ENCODE measurements at regions not wholly inside any gene's neighbourhood (a gene's known extent, or its start where the extent isn't known, plus 50 kb on each side); places are given as distances from the start of the nearest gene placed in this dataset.

- no peak for DNase-seq
Observed at GRCh38 chr16:26189536-26189935, 497.8 kb downstream of the HS3ST4 start.

GRCh38 chr16:26194526-26194925 is 502.8 kb downstream of the HS3ST4 start:
- DNase-seq = no peak

- DNase-seq = no peak
Observed at GRCh38 chr16:26195225-26195624, 503.5 kb downstream of the HS3ST4 start.

GRCh38 chr16:26196310-26196709 is 504.6 kb downstream of the HS3ST4 start:
- no peak for DNase-seq

- no peak for DNase-seq
Observed at GRCh38 chr16:26196802-26197201, 505.0 kb downstream of the HS3ST4 start.

DNA sequence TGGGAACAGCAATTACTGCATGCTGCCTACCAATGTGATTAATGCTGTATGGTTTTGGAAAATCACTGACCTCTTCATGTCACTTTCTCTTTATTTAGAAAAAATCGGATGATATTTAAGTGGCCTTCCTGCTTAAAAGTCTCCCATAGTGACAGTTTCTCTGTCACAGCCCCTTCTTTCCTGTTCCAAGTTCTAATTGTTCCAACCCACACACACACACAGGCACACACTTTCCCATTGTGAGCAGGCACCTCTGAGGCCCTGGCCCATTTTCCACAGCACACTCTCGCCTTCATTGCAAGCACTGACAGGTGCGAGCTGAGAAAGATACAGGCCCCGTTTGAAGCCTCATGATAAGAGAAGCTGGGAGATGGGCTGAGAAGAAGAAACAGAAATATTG is 505.9 kb downstream of the HS3ST4 start:
- DNase-seq = no peak

DNA sequence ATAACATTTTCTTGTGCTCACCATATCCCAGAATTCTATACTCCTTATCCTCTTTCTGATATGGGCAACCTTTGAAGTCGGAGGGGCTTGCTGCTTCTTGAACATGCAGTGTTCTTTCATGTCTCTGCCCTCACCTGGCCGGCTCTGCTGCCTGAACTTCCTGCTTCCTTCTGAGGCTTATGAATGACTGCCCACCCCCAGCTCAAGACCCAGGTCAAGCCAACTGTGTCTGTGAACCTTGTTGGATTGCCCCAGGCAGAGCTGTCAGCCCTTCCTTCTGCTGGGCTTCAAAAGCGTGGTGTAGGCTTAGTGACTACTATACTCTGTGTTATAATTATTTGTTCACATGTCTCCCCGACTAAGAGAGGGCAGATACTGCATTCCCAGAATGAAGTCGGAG is 506.5 kb downstream of the HS3ST4 start:
- DNase-seq = no peak

DNA sequence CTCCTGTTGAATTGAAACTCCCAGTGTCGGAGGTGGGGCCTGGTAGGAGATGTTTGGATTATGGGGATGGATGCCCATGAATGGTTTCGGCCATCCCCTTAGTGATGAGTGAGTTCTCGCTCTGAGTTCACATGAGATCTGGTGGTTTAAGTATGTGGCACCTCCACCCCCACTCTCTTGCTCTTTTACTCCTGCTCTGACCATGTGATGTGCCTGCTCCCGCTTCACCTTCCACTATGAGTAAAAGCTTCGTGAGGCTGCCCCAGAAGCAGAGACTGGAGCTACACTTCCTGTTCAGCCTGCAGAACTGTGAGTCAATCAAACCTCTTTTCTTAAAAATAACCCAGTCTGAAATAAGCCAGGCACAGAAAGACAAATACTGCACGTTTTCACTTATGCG is 512.4 kb downstream of the HS3ST4 start:
- no peak for DNase-seq

DNA sequence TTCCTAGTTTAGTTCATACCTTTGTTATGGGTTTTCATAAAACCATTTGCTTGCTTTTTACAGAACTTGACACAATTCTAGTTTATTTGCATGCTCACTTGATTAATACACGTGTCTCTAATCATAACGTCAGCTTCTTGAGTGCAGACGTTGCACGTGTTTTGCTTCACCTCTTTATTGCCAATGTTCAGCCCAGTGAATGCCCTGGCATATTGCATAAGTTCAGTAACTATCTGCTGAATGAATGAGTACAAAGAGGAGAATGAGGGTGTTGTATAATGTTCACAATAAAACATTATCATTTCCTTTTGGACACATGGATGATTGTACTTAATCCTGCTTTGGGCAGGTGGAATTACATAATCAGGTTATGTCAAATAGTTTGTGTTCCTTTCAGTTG is 519.8 kb downstream of the HS3ST4 start:
- DNase-seq = no peak

DNA sequence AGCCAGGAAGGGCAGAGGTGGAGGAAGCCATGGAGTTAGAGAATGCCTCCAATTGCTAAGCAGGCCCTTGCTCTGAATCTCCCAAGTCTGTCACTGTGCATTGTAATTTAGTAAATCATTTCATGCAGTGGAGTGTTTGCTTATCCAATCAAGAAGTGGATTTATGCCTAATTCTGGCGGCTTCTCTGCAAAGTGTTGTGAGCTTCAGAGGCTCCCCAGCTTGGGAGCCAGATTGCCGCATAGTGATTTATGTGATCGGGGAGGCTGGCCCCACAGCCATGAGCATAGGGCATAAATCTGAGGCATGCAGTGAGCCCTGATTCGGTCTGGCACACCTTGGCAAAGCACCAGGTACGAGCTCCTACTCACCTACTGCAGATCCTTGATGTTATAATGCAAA is 520.8 kb downstream of the HS3ST4 start:
- peak; percentile 18 for DNase-seq

DNA sequence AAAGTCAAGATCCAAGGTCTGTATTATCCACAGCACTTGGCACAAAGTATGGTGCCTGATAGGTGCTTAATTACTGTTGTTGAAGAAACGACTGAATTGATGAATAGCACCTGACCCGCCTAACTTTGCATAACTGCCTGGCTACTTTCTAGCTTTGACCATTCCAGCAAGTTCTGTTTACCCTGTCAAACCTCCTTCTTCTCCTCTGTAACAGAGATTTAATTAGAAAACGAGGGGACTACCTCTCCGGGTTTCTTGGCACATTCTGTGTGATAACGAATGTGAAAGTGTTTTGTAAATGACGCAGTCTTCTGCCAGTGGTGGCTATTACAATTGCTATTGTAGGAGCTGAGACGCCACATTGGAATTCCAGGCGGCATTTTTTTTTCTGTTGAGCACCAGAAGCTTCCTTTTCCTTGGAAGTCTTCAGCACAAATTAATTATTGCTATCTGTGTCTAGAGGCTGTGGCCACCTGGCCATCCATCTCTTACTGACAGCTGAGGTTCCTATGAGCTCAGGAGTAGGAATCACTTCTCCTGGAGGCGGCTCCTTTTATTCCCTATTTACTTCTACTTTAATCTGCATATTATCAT is 522.9 kb downstream of the HS3ST4 start:
- no peak for DNase-seq

GRCh38 chr16:26220894-26221293 is 529.1 kb downstream of the HS3ST4 start:
- DNase-seq = no peak

- no peak for DNase-seq
Observed at GRCh38 chr16:26231647-26232046, 539.9 kb downstream of the HS3ST4 start.

DNA sequence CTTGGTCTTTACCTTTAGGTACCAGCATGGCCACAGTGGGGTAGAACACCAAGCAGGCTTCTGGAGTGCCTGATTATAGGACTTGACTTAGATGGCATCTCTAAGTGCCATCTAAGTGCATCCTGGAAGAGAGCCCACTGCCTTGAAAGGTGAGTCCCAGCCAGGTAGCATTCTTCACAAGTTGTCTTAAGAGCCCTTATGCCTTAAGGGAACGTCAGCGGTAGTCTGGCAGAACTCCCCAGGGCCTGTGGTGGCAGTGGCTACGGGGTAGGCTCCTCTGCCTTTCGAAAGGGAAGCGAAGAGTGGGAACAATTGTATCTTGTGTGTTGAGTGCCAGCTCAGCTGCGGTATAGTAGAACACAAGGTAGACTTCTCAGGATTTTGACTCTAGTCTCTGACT is 549.0 kb downstream of the HS3ST4 start:
- no peak for DNase-seq

GRCh38 chr16:26247063-26247462 is 555.3 kb downstream of the HS3ST4 start:
- no peak for DNase-seq

- DNase-seq = no peak
Observed at GRCh38 chr16:26252598-26252997, 560.8 kb downstream of the HS3ST4 start.

GRCh38 chr16:26261621-26262020 is 569.9 kb downstream of the HS3ST4 start:
- DNase-seq = no peak

- DNase-seq = peak; percentile 51
Observed at GRCh38 chr16:26263406-26263805, 571.6 kb downstream of the HS3ST4 start.

DNA sequence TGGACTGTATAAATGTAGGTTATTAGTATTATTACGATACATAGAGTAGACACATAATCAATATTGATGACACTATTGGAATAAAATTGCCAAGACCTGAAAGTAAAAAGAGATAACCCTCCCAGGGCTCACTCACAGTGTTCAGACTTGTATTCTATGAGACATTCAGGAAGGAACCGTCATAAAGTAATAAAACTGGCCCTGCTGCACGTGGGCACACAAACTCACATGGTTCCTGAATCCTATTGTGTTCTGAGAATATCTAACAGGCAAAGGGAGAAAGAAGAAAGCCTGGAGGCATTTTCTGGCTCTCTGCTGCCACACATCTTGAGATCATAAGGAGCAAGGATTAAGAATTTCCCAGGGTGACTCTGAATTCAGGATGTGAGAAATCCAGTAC is 575.9 kb downstream of the HS3ST4 start:
- no peak for DNase-seq

DNA sequence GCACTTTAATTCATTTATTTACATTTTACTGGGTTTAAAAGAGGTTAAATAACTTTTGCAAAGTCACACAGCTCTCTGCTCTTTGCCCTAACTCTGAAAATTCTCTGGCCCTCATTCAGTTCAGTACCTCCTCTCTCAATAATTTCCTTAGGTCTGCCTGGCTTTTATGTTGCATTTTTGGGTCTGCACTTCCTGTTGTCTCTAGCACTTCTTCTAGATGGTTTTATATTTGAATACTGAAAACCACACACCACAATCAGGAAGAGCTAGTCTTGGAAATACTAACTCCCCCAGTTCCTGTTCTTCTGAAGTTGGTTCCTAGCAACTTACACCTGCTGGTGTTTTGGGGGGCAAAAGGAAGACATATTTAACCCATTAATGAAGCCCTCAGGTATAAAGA is 577.9 kb downstream of the HS3ST4 start:
- DNase-seq = no peak

- DNase-seq = no peak
Observed at GRCh38 chr16:26273607-26274006, 581.8 kb downstream of the HS3ST4 start.

DNA sequence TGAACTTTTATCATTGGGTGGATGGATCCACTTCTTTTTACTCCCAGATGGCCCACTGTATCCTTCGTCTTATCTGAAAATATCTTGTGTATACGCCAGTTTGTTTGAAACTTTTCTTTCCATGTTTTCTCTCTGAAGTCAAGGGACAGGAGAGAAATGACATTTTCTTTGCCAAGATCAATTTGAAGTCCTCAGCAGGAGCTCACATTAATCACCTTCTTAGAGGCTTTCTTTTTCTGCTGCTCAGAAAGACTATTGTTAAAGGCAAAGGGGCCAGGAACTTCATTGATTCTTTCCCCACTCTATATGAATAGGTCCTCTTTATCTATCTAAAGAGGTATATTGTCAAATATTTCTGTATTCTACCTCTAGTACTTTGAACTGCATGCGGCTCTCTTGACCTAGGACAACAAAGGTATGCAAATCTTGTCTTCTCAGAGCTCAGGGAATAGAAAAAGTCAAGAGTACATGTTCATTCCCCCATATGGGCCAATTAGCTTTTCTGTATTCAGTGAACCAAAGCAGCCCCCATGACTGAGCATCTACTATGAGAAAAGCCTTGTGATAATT is 583.3 kb downstream of the HS3ST4 start:
- DNase-seq = no peak

DNA sequence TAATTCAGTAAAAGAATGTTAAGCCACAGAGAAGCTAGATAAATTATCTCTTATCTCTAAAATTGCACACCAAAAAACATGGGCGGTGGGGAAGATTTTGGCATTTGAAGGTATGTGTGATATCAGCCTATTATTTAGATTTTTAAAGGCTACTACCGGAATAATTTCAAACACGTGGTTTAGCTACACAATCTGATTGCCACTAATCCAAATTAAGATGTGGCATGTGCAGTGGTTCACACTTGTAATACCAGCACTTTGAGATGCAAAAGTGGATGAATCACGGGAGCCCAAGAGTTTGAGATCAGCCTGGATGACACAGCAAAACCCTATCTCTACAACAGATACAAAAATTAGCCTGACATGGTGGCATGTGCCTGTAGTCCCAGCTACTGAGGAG is 584.5 kb downstream of the HS3ST4 start:
- DNase-seq = no peak

DNA sequence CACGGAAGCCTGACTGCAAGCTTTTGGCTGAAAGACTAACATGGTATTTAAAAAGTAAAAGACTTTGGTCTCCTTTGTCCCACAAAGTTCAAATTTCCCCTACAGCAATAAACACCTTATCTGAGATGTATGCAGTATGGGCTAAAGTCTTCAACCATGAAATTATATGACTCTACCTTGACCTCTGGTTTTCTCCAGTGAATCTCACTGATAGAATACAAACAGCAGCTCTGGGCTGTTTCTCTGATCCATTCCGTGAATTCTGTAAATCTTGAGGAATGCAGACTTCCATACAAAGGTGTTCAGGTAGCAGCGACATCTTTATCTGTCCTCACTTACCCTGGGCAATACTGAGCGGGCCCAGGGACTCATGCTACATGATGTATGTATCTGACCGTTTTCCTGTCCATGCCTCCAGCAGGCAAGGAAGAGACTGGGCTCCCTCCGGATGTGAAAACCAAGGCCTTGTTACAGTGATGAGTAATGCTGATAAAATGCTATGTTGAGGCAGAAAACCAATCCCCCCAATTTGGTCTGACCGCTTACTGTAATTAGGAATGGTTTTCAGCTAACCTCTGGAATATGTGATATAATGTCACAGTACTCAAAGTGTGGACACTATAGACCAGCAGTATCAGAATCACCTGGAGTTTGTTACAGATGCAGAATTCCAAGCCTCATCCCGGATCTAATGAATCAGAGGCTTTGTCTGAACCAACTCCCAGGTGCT is 589.8 kb downstream of the HS3ST4 start:
- no peak for DNase-seq

Measured in NCI-H510A (cell line).